Urothelium cell line (cell line): ENCODE measurements at regions not wholly inside any gene's neighbourhood (a gene's known extent, or its start where the extent isn't known, plus 50 kb on each side); places are given as distances from the start of the nearest gene placed in this dataset.
"Not testable (repeated sequence)": the region's sequence is repeated elsewhere in the genome, so short reads cannot be mapped to it uniquely, and the experiment has no call there.

Experiments
- DNase-seq: peaks from one replicate; pipeline ENCODE4 v3.0.0; 2011; ENCODE audit warnings: low spot score, mixed read lengths
- FAIRE-seq: peaks from 2 replicates; lab custom pipeline; 2011; peaks lifted over from hg19 to GRCh38; lab: Jason Lieb, UNC

GRCh38 chr4:45518832-45519231, 605.0 kb downstream of the GABRG1 start:
- FAIRE-seq (no peak), DNase-seq (no peak)

- no peak for FAIRE-seq
These were observed 621.4 kb downstream of the GABRG1 start for GRCh38 chr4:45502471-45502870.

DNA sequence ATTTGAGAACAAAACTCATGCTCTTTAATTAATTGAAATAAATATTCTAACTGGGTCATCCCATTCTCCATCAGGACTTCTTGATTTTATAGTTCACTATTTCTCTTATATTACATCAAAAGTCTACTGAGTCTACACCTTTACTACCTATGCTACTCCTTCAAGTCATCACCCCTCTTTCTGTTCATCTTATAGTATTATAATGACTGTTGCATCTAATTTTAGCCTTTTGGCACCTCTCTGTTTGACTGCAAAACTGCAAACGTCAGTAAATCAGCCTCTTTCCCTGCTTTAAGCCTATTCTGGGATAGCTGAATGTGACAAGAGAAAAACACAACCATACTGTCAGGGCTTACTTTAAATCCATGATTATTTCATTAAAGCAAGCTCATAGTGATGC, 639.1 kb downstream of the GABRG1 start:
- FAIRE-seq = no peak
- no peak for DNase-seq

More at GRCh38 chr4:45502471-45502870, 621.4 kb downstream of the GABRG1 start:
- no peak for DNase-seq

DNA sequence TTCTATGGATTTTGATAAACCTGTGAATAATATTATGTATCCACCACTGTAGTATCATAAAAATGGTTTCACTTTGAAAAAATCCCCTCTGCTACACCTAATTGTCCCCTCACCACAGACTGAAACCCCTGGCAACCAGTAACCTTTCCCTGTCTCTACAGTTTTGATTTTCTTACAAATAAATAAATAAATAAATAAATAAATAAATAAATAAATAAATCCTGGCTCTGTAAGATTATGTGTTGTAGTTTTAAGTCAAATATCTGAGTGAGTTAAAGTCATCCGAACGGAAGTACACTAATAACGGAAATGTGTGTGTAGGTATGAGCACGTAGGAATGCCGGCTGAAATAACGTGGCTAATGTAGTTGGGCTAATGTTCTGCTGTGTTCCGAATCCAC, 641.5 kb downstream of the GABRG1 start:
- no peak for FAIRE-seq

GRCh38 chr4:45477311-45477733, 646.5 kb downstream of the GABRG1 start:
- no peak for FAIRE-seq

More for the DNA sequence above, 641.5 kb downstream of the GABRG1 start:
- DNase-seq = no peak

GRCh38 chr4:45475548-45475947, 648.3 kb downstream of the GABRG1 start:
- DNase-seq = no peak
- FAIRE-seq = no peak

More at GRCh38 chr4:45477311-45477733, 646.5 kb downstream of the GABRG1 start:
- DNase-seq = no peak

GRCh38 chr4:45472490-45472889, 651.4 kb downstream of the GABRG1 start:
- DNase-seq (no peak), FAIRE-seq (no peak)

DNA sequence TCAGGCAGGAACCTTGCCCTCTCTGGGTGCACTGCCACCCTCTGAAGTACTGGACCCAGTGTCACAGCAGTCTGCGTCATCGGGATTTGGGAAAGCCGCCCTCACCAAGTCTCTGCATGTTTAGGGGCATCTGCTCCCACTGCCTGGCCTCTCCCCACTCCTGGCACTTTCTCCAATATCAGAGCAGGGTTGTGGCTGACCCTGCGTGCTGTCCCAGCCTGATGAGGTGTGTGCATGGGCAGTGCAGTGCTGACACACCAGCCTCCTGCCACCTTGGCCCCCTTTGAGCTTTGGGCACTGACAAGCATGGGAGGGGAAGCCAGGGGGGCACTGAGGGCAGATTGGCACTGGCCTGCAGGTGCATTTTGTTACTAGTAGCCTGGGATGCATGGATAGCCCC, 652.5 kb downstream of the GABRG1 start:
- FAIRE-seq = no peak

DNA sequence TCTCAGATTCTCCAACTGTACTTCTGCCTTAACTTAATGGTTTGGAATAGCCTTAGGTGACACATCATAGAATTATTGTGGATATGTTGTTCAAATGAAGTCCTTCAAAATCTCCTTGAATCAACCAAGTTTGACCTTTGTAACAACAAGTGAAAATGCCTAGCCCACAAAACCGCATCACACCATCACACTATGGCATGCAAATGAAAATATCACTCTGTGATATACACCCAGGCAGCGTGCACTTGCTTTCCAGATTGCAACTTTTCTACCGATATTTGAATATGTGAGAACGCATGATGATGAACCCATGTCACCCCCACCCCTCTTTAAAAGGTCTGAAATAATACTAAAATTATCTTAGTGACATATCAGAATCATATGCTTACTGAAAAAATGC, 656.7 kb downstream of the GABRG1 start:
- DNase-seq = no peak
- no peak for FAIRE-seq

More for the DNA sequence above, 652.5 kb downstream of the GABRG1 start:
- no peak for DNase-seq

- DNase-seq, FAIRE-seq: not testable (repeated sequence)
These were observed 663.7 kb downstream of the GABRG1 start for GRCh38 chr4:45460157-45460556.

DNA sequence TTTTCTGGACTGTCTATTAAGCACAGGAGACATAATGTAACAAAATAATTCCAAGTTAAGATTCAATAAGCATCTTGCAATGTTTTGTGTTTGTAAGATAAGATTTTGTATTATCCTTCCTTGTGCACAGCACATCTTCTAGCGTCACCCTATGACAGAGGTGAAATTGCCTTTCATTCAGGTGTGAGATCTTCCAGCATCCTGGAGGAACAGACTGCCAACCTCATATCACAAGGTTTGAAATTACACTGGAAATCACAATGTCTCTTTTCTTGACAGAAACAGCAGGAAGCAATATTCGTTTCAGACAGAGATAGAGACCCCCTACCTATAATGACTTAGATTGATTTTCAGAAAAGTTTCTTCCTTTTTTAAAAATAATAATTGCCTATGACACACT, 668.6 kb downstream of the GABRG1 start:
- FAIRE-seq = no peak
- DNase-seq = no peak

DNA sequence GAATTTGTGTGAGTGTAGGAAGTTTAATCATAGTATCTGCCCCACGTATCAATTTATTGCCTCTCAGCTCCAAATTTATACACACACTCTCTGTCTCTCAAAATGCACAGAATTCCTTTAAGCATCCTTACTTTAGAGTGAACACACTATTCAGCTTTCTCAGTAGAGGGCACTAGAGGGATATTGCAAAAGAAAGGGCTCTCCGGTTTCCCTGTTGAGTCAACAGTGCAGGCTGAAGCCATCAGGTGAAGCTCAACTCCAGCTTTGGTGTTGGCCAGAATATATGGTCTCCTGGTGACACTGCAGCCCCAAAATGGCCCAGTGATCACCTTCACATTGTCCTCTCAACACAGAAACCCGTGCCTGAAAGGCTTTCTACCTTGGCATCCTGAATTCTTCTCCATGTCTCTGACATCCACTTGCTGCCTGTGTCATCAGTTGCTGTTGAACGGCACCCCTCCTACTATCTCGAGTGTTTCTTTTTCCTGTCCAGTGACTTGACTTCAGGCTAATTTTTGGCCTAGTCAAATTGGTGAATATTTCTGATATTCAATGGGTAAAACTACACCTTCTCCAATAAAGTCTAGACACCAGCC, 670.5 kb downstream of the GABRG1 start:
- DNase-seq = peak; percentile 55
- no peak for FAIRE-seq

- FAIRE-seq (peak; percentile 81), DNase-seq (peak; percentile 36)
These were observed 681.4 kb downstream of the GABRG1 start for GRCh38 chr4:45442466-45442865.

DNA sequence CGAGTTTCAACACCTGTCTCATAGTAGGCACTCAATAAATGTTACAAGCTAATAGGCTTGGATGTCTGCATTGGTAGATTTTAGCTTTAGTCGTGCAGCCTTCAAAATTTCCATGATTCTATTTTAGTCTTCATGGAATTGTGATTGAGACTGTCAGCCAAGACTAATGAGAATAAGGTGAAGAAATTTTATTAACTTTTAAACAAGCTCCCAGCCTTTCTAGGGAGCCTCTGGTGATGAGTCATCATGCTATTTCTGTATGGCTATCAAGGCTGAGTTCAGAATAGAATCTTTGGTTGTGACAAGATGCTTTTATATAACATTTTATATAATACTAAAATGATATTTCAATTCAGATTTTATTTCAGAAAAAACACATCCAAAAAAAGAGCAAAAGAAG, 685.8 kb downstream of the GABRG1 start:
- no peak for FAIRE-seq

GRCh38 chr4:45437381-45437780, 686.5 kb downstream of the GABRG1 start:
- FAIRE-seq = no peak
- DNase-seq = no peak

More for the DNA sequence above, 685.8 kb downstream of the GABRG1 start:
- DNase-seq = no peak

- no peak for FAIRE-seq
- no peak for DNase-seq
These were observed 698.7 kb downstream of the GABRG1 start for GRCh38 chr4:45425135-45425534.

- DNase-seq = no peak
- FAIRE-seq = no peak
These were observed 697.5 kb upstream of the GNPDA2 start for GRCh38 chr4:45423896-45424295.

GRCh38 chr4:45420091-45420674, 693.8 kb upstream of the GNPDA2 start:
- DNase-seq, FAIRE-seq: not testable (repeated sequence)

DNA sequence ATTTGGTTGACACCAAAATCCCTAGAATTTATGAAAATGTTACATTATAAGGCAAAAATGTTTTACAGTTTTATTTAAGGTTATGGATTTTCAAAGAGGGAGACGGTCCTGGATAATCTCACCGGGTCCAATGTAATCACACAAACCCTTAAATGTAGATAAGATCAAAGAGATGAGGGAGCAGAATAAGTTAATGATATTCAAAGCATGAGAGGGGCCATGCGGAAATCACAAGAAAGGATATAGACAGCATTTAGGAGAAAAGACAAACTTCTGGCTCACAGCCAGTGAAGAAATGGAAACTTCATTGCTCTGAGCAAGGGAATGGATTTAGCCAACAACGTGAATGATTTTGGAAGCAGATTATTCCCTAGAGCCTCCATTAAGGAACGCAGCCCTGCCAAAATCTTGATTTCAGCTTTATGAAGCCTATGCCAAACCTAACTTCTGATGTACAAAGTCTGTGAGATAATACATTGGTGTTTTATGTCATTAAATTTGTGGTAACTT, 684.4 kb upstream of the GNPDA2 start:
- FAIRE-seq (no peak), DNase-seq (no peak)

- no peak for FAIRE-seq
- DNase-seq = no peak
These were observed 683.2 kb upstream of the GNPDA2 start for GRCh38 chr4:45409536-45409935.

GRCh38 chr4:45408996-45409395, 682.6 kb upstream of the GNPDA2 start:
- FAIRE-seq (no peak), DNase-seq (no peak)

GRCh38 chr4:45399116-45399515, 672.8 kb upstream of the GNPDA2 start:
- FAIRE-seq (no peak), DNase-seq (no peak)
